ENCODE measurements at regions not wholly inside any gene's neighbourhood (a gene's known extent, or its start where the extent isn't known, plus 50 kb on each side); places are given as distances from the start of the nearest gene placed in this dataset.

- Histone ChIP-seq H2BK15ac (ENCODE audit: low read depth, low read length) (no peak overlapping the region), H3K4ac (ENCODE audit: low read depth, low read length) (no peak overlapping the region), H2BK20ac (ENCODE audit: low read depth, low read length) (no peak overlapping the region), H2AK9ac (replicated peaks; ENCODE audit: low read depth, low read length, poor library complexity) (no peak overlapping the region), H4K5ac (ENCODE audit: low read depth, low read length) (no peak overlapping the region), H4K20me1 (ENCODE audit: insufficient read depth, low read length) (no peaks in the 10 kb centered on the region), H3K4me1 (ENCODE audit: control insufficient read depth, insufficient read depth, low read length) (no peaks in the 10 kb centered on the region), H3K36me3 (ENCODE audit: control insufficient read depth, insufficient read depth, low read length) (no peaks in the 10 kb centered on the region), H3K56ac (ENCODE audit: extremely low read depth, insufficient read depth, low read length) (no peak overlapping the region), H4K91ac (ENCODE audit: insufficient read depth, low read depth, low read length) (no peak overlapping the region), H3K27me3 (ENCODE audit: control insufficient read depth, insufficient read depth, low read length) (no peaks in the 10 kb centered on the region), H2AFZ (replicated peaks; ENCODE audit: low read length, poor library complexity) (no peak overlapping the region), H2BK120ac (ENCODE audit: low read depth, low read length) (no peak overlapping the region), H3K27ac (ENCODE audit: insufficient read depth, low read length) (no peak overlapping the region), H3K9me3 (ENCODE audit: control insufficient read depth, insufficient read depth, low read length) (no peaks in the 10 kb centered on the region), H3K9me1 (ENCODE audit: insufficient read depth, low read length) (no peaks in the 10 kb centered on the region), H3K9ac (ENCODE audit: low read depth, low read length) (no peak overlapping the region), H2AK5ac (ENCODE audit: low read depth, low read length) (no peak overlapping the region), H3K79me1 (ENCODE audit: low read depth in 1 of 2, low read length in 2 of 2) (no peaks in the 10 kb centered on the region), H3K4me2 (ENCODE audit: low read depth, low read length) (no peak overlapping the region), H3K18ac (ENCODE audit: low read depth, low read length) (no peak overlapping the region), H3K14ac (replicated peaks; ENCODE audit: low read depth, low read length) (no peak overlapping the region), H3K23ac (ENCODE audit: low read depth, low read length) (no peak overlapping the region), H3K4me3 (ENCODE audit: insufficient read depth, low read depth, low read length) (no peak overlapping the region), H2BK5ac (ENCODE audit: low read depth, low read length, poor library complexity, severe bottlenecking) (no peak overlapping the region), H4K8ac (ENCODE audit: low read depth in 2 of 2, low read length in 2 of 2) (no peak overlapping the region)
- TF ChIP-seq MAFK (IDR thresholded peaks at IDR 0.05; ENCODE audit: low read depth, low read length) (no peak), POLR2A (IDR thresholded peaks at IDR 0.05; ENCODE audit: low read depth, low read length) (no peak), RCOR1 (IDR thresholded peaks at IDR 0.05; ENCODE audit: insufficient replicate concordance, low read length) (no peak), RAD21 (IDR thresholded peaks at IDR 0.05; ENCODE audit: low read length) (no peak), NFE2L2 (IDR thresholded peaks at IDR 0.05; ENCODE audit: low read depth, low read length) (no peak), FOS (IDR thresholded peaks at IDR 0.05; ENCODE audit: low read depth, low read length) (no peak), BHLHE40 (IDR thresholded peaks at IDR 0.05; ENCODE audit: low read depth, low read length) (no peak), CEBPB (IDR thresholded peaks at IDR 0.05; ENCODE audit: low read depth, low read length) (no peak), ELK1 (IDR thresholded peaks at IDR 0.05; ENCODE audit: borderline replicate concordance, low read depth, low read length) (no peak), MXI1 (IDR thresholded peaks at IDR 0.05; ENCODE audit: borderline replicate concordance, low read depth, low read length) (no peak), CTCF (conservative IDR thresholded peaks at IDR 0.05; ENCODE audit: low read depth, low read length) (no peak), SMC3 (IDR thresholded peaks at IDR 0.05; ENCODE audit: low read depth, low read length) (no peak)
- TF ChIP-seq, protein P1, sequence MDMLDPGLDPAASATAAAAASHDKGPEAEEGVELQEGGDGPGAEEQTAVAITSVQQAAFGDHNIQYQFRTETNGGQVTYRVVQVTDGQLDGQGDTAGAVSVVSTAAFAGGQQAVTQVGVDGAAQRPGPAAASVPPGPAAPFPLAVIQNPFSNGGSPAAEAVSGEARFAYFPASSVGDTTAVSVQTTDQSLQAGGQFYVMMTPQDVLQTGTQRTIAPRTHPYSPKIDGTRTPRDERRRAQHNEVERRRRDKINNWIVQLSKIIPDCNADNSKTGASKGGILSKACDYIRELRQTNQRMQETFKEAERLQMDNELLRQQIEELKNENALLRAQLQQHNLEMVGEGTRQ (IDR thresholded peaks at IDR 0.05; ENCODE audit: low read depth, low read length), result no peak
- DNase-seq (no peak), ATAC-seq (ENCODE audit: low read depth) (no peak)
- dilution Hi-C loops (cut with HindIII; ENCODE audit: low sequenced_read_pairs, unreplicated experiment) (no loop called here), intact Hi-C loops (cut with micrococcal nuclease) (no loop called here), in situ Hi-C loops (cut with MboI; ENCODE audit: low sequenced_read_pairs) (no loop called here)
- CTCF ChIA-PET, result no interaction called here
- no CpG with 5 or more reads among the region's 2 CpGs for WGBS, 2 experiments (ENCODE audit: extremely low coverage in 2 of 2, insufficient read length in 1 of 2)
- POLR2A ChIA-PET (ENCODE audit: unreplicated experiment), result no interaction called here
- BruUV-seq (replicated peaks), result no TSS peak
These were observed 1829.4 kb downstream of the PCDH9 start for GRCh38 chr13:65400702-65401101.
